ENCODE measurements at regions not wholly inside any gene's neighbourhood (a gene's known extent, or its start where the extent isn't known, plus 50 kb on each side); places are given as distances from the start of the nearest gene placed in this dataset.

GRCh38 chr20:6559791-6560190 is 207.7 kb upstream of the BMP2 start:
- H3K27ac ChIP-seq (ENCODE audit: low read length) = no peak overlapping the region
- H3K9me3 ChIP-seq (ENCODE audit: control insufficient read depth, low read length) = no peaks in the 10 kb centered on the region
- H3K4me3 ChIP-seq (ENCODE audit: low read length) = no peak overlapping the region
- DNase-seq (no peak), ATAC-seq (no peak)
- no peaks in the 10 kb centered on the region for H3K4me1 ChIP-seq (ENCODE audit: control insufficient read depth, insufficient read depth, low read length)
- WGBS = 90% methylated on average over 4 of the region's 4 CpGs
- H3K27me3 ChIP-seq (ENCODE audit: control insufficient read depth, insufficient read depth) = no peaks in the 10 kb centered on the region
- intact Hi-C loops (cut with DNase I) = no loop called here

- intact Hi-C loops (cut with DNase I) = no loop called here
- no peak for ATAC-seq
- DNase-seq = no peak
- Histone ChIP-seq H3K27ac (ENCODE audit: low read length) (no peak overlapping the region), H3K4me3 (ENCODE audit: low read length) (no peak overlapping the region), H3K9me3 (ENCODE audit: control insufficient read depth, low read length) (no peaks in the 10 kb centered on the region), H3K27me3 (ENCODE audit: control insufficient read depth, insufficient read depth) (no peaks in the 10 kb centered on the region), H3K4me1 (ENCODE audit: control insufficient read depth, insufficient read depth, low read length) (no peaks in the 10 kb centered on the region)
- 89% methylated on average over 2 of the region's 2 CpGs for WGBS
Observed at GRCh38 chr20:6558341-6558740, 209.1 kb upstream of the BMP2 start.

DNA sequence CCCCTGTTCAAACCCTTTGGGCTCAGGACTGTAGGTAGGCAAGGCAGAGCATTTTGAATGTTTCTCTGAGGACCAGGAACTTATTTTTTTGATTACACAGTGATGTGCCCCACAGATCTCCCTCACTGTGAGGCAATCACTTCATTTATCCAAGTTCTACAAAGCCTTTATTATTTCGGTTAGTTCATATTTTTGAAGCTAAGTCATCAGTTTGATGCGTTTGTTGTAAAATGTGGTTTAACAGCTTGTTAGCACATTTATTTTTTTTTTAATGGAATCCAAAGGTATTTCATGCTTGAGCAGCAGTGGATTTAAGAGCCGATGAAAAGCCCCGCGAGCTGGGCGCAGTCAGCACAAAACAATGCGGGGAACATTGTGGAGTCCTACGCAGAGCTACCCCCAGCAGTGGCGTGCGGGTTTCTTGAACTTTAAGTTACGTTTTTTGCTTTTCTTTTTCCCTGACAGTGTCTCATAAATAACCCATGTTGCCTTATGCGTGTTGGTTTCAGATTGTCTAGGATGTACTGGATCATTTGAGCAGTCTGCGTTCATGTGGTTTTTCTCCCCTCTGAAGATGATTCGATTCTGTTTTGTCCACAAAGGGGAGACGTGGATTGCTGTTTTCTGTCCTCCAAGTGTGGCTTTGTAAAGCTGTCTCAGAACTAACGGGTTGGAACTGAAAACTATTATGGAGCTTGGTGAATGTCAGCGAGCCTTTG is 233.6 kb upstream of the BMP2 start:
- H3K4me3 ChIP-seq (ENCODE audit: low read length) = peak overlapping the region; percentile 41
- peaks cover 1% of the 10 kb centered on the region for H3K4me1 ChIP-seq (ENCODE audit: control insufficient read depth, insufficient read depth, low read length)
- no peaks in the 10 kb centered on the region for H3K9me3 ChIP-seq (ENCODE audit: control insufficient read depth, low read length)
- DNase-seq (peak in 2 of 3 donors; percentile 27 to 42), ATAC-seq (peak; percentile 48 to 57)
- 56% methylated on average over 17 of the region's 17 CpGs for WGBS
- H3K27ac ChIP-seq (ENCODE audit: low read length) = peak overlapping the region; percentile 45
- H3K27me3 ChIP-seq (ENCODE audit: control insufficient read depth, insufficient read depth) = no peaks in the 10 kb centered on the region
- intact Hi-C loops (cut with DNase I) = no loop called here

DNA sequence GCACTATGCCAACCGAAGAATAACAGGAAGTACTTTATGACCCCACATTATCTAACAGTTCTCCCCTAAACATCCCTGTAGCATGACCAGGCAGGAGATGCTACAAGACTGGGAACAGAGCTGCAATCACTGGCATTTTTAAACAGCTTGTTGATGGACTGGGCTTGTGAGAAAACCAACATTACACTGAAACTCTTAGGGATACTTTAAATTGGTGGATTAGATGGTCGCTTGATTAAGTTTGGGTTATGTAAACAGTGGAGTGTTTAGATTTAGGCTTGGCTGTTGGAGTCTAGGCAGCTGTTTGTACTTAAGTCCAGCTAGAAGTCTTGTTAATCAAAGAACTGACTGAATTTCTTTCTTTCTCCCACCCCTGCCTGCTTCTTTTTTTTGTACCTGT is 234.1 kb upstream of the BMP2 start:
- Histone ChIP-seq H3K27ac (ENCODE audit: low read length) (no peak overlapping the region), H3K4me1 (ENCODE audit: control insufficient read depth, insufficient read depth, low read length) (peaks cover 1% of the 10 kb centered on the region), H3K27me3 (ENCODE audit: control insufficient read depth, insufficient read depth) (no peaks in the 10 kb centered on the region), H3K9me3 (ENCODE audit: control insufficient read depth, low read length) (no peaks in the 10 kb centered on the region), H3K4me3 (ENCODE audit: low read length) (no peak overlapping the region)
- ATAC-seq (no peak), DNase-seq (no peak)
- 42% methylated on average over 2 of the region's 2 CpGs for WGBS
- intact Hi-C loops (cut with DNase I) = no loop called here

DNA sequence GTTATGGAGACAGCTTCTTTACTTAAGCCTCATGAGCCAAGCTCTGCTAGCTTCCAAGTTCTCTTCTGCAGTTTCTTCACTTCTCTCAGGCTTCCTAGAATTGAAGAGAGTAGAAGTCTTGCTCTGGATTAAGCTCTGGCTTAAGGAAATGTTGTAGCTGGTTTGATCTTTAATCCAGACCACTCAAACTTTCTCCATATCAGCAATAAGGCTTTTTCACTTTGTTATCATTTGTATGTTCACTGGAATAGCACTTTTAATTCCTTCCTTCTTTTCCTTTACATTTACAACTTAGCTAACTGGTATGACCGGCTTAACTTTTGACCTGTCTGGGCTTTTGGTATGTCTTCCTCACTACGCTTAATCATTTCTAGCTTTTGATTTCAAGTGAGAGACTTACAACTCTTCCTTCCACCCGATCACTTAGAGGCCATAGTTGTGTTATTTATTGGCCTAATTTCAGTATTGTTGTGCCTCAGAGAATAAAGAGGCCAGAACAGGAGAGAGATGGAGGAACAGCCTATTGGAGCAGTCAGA is 236.6 kb upstream of the BMP2 start:
- H3K27me3 ChIP-seq (ENCODE audit: control insufficient read depth, insufficient read depth) = no peaks in the 10 kb centered on the region
- ATAC-seq = no peak
- H3K9me3 ChIP-seq (ENCODE audit: control insufficient read depth, low read length) = no peaks in the 10 kb centered on the region
- no peak for DNase-seq
- WGBS = 90% methylated on average over 3 of the region's 3 CpGs
- peaks cover 1% of the 10 kb centered on the region for H3K4me1 ChIP-seq (ENCODE audit: control insufficient read depth, insufficient read depth, low read length)
- H3K4me3 ChIP-seq (ENCODE audit: low read length) = no peak overlapping the region
- H3K27ac ChIP-seq (ENCODE audit: low read length) = no peak overlapping the region
- intact Hi-C loops (cut with DNase I) = no loop called here

DNA sequence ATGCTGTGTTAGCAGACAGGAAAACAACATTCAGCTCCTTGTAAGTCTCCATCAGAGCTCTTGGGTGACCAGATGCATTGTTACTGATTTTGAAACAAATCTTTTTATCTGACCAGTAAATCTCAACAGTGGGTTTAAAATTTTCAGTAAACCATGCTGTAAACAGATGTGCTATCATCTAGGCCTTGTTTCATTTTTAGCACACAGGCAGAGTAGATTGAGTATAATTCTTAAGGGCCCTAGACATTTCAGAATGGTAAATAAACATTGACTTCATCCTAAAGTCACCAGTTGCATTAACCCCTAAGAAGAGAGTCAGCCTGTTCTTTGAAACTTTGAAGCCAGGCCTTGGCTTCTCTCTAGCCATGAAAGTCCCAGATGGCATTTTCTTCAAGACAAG is 237.2 kb upstream of the BMP2 start:
- intact Hi-C loops (cut with DNase I) = no loop called here
- H3K4me1 ChIP-seq (ENCODE audit: control insufficient read depth, insufficient read depth, low read length) = peaks cover 1% of the 10 kb centered on the region
- no peak for ATAC-seq
- no peak for DNase-seq
- no peak overlapping the region for H3K27ac ChIP-seq (ENCODE audit: low read length)
- no peaks in the 10 kb centered on the region for H3K27me3 ChIP-seq (ENCODE audit: control insufficient read depth, insufficient read depth)
- no peak overlapping the region for H3K4me3 ChIP-seq (ENCODE audit: low read length)
- no peaks in the 10 kb centered on the region for H3K9me3 ChIP-seq (ENCODE audit: control insufficient read depth, low read length)

DNA sequence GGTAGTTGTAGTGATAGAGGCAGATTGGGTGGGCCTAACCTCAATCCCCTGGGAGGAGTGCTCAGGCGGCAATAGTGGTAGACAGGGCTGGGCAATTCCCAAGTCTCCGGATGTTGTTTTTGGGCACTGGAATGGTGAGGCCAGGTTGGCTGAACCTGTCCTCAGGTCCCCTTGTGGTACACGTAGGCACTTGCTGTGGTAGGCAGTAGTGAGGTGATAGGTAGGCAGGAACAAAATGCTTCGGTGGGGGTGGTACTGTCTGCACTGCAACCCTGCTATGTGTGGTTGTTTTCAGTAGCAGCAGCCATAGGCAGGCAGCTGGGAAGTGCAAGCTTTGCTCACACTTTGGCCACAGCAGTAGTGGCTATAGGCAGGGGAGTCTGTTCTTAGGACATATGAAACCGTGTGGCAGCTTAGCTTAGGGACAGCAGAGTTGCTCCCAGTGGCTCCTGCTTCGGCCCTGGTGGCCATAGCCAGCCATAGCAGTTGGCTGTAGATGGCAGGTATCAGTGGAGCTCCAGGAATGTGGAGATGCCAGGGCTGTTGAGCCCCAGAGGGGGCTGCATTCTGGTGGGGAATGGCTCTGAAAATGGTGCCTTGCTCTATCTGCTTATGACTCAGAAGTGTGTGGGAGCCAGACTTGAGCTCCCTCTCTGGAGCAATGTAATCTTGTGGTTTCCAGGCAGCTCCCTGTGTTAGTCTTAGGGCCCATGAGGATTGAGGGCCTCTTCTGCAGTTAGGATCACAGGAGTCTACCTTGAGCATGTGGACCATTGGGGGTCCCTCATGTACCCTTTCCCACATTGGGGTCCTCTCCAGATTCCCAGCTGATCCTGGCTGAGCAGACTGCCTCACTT is 241.8 kb upstream of the BMP2 start:
- H3K9me3 ChIP-seq (ENCODE audit: control insufficient read depth, low read length) = peaks cover 2% of the 10 kb centered on the region
- WGBS = 66% methylated on average over 6 of the region's 6 CpGs
- H3K4me3 ChIP-seq (ENCODE audit: low read length) = no peak overlapping the region
- intact Hi-C loops (cut with DNase I) = no loop called here
- no peaks in the 10 kb centered on the region for H3K27me3 ChIP-seq (ENCODE audit: control insufficient read depth, insufficient read depth)
- no peak for ATAC-seq
- DNase-seq = no peak
- no peaks in the 10 kb centered on the region for H3K4me1 ChIP-seq (ENCODE audit: control insufficient read depth, insufficient read depth, low read length)
- no peak overlapping the region for H3K27ac ChIP-seq (ENCODE audit: low read length)

- 91% methylated on average over 3 of the region's 3 CpGs for WGBS
- Histone ChIP-seq H3K9me3 (ENCODE audit: control insufficient read depth, low read length) (peaks cover 2% of the 10 kb centered on the region), H3K4me3 (ENCODE audit: low read length) (no peak overlapping the region), H3K27me3 (ENCODE audit: control insufficient read depth, insufficient read depth) (no peaks in the 10 kb centered on the region), H3K27ac (ENCODE audit: low read length) (no peak overlapping the region), H3K4me1 (ENCODE audit: control insufficient read depth, insufficient read depth, low read length) (no peaks in the 10 kb centered on the region)
- intact Hi-C loops (cut with DNase I) = no loop called here
- DNase-seq (no peak), ATAC-seq (no peak)
Observed at GRCh38 chr20:6524305-6524704, 243.2 kb upstream of the BMP2 start.

- intact Hi-C loops (cut with DNase I) = no loop called here
- ATAC-seq (no peak), DNase-seq (no peak)
- Histone ChIP-seq H3K4me3 (ENCODE audit: low read length) (no peak overlapping the region), H3K4me1 (ENCODE audit: control insufficient read depth, insufficient read depth, low read length) (no peaks in the 10 kb centered on the region), H3K9me3 (ENCODE audit: control insufficient read depth, low read length) (peaks cover 2% of the 10 kb centered on the region), H3K27ac (ENCODE audit: low read length) (no peak overlapping the region), H3K27me3 (ENCODE audit: control insufficient read depth, insufficient read depth) (no peaks in the 10 kb centered on the region)
- 68% methylated on average over 1 of the region's 1 CpG for WGBS
Observed at GRCh38 chr20:6519556-6519955, 247.9 kb upstream of the BMP2 start.

DNA sequence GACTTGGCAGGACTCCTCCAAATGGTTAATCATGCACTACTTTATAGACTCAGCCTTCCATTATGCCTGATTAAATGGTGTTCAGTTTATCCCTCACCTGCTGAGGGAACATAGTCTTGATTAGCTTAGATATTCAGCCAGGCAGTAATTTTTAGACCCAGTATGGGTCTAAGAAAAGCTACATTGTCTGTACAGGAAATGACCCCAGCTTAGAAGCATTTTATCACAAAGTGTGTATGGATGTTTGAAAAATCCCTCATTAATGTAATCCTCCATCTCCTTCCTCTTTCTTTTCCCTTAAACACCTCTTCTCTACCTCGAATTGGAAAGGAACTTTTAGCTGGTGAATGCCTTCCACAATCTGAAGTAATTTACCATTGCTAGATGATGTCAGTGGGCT is 252.2 kb upstream of the BMP2 start:
- Histone ChIP-seq H3K27me3 (ENCODE audit: control insufficient read depth, insufficient read depth) (no peaks in the 10 kb centered on the region), H3K4me3 (ENCODE audit: low read length) (no peak overlapping the region), H3K4me1 (ENCODE audit: control insufficient read depth, insufficient read depth, low read length) (no peaks in the 10 kb centered on the region), H3K9me3 (ENCODE audit: control insufficient read depth, low read length) (no peaks in the 10 kb centered on the region), H3K27ac (ENCODE audit: low read length) (no peak overlapping the region)
- WGBS = 0% methylated on average over 1 of the region's 1 CpG
- no peak for ATAC-seq
- intact Hi-C loops (cut with DNase I) = no loop called here
- DNase-seq = no peak

DNA sequence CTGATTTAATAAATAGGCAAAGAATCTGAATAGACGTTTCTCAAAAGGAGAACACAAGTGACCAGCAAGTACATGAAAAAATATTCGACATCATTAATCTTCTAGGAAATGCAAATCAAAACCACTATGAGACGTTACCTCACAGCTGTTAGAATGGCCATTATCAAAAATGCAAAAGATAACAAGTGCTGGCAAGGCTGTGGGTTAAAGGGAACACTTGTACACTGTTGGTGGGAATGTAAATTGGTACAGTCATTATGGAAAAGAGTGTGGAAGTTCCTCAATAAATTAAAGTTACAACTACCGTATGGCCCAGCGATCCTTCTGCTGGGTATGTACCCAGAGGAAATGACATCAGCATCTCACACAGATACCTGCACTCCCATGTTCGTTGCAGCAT is 253.9 kb upstream of the BMP2 start:
- ATAC-seq (no peak), DNase-seq (no peak)
- intact Hi-C loops (cut with DNase I) = no loop called here
- H3K27ac ChIP-seq (ENCODE audit: low read length) = no peak overlapping the region
- H3K4me1 ChIP-seq (ENCODE audit: control insufficient read depth, insufficient read depth, low read length) = no peaks in the 10 kb centered on the region
- H3K4me3 ChIP-seq (ENCODE audit: low read length) = no peak overlapping the region
- no peaks in the 10 kb centered on the region for H3K9me3 ChIP-seq (ENCODE audit: control insufficient read depth, low read length)
- WGBS = 61% methylated on average over 6 of the region's 6 CpGs
- H3K27me3 ChIP-seq (ENCODE audit: control insufficient read depth, insufficient read depth) = no peaks in the 10 kb centered on the region

Data from right cardiac atrium (tissue), 5 donors.